A673 (cell line): ENCODE measurements at regions not wholly inside any gene's neighbourhood (a gene's known extent, or its start where the extent isn't known, plus 50 kb on each side); places are given as distances from the start of the nearest gene placed in this dataset.

Source experiments
- EZH2 ChIP-seq: fragments of 200-600 bp; sonication (generic); IDR thresholded peaks from 2 replicates; pipeline ENCODE4 v1.6.1; 2017; ENCODE audit warnings: borderline replicate concordance, low read depth, mild to moderate bottlenecking, mixed read lengths, antibody characterized with exemption, low read length; ENCODE audit not compliant: poor library complexity, severe bottlenecking
- TF ChIP-seq, protein P1 (sequence below): fragments of 300-800, 200-600 bp; sonication (generic); conservative IDR thresholded peaks from 2 replicates; pipeline ENCODE4 v1.5.1; 2017; ENCODE audit warnings: low read depth, mild to moderate bottlenecking, antibody characterized with exemption, low read length, moderate library complexity, mixed read lengths

DNA sequence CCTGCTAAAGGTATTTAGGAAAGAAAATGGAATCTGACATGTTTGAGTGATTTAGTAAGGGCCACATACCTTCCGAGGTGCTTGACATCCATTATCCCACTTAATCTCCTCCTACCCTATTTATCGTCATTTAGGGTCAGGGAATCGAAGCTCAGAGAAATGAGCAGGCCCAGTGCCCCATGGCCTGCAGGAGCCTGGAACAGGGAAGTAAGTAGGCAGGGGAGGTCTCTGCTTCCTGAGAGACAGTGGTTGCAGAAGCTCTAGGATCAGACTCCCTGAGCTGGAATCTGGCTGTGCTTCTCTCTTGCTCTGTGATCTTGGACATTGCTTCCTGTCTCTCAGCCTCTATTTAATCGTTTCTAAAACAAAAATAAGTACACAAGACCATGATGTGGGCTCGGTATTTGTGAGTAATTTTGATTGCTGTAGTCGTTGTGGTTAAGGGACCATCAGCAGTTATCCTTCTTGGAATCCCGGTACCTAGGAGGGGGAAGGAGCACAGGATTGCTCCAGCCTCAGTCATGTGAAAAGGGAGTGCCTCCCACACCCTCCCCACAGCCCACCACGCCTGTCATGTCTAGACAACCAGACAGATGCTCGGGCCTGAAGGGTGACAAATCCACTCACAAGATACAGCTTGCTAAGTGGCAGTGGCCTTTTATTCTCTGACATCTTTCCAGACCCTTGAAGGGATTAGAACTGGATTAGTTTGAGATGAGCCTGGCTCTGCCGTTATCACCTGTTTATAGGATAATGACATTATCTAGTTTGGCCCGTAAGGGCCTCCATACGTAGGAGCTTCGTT is 169.2 kb upstream of the TSHZ3 start:
- TF ChIP-seq, protein P1, sequence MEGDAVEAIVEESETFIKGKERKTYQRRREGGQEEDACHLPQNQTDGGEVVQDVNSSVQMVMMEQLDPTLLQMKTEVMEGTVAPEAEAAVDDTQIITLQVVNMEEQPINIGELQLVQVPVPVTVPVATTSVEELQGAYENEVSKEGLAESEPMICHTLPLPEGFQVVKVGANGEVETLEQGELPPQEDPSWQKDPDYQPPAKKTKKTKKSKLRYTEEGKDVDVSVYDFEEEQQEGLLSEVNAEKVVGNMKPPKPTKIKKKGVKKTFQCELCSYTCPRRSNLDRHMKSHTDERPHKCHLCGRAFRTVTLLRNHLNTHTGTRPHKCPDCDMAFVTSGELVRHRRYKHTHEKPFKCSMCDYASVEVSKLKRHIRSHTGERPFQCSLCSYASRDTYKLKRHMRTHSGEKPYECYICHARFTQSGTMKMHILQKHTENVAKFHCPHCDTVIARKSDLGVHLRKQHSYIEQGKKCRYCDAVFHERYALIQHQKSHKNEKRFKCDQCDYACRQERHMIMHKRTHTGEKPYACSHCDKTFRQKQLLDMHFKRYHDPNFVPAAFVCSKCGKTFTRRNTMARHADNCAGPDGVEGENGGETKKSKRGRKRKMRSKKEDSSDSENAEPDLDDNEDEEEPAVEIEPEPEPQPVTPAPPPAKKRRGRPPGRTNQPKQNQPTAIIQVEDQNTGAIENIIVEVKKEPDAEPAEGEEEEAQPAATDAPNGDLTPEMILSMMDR, result no peak
- TF ChIP-seq EZH2, result no peak
